ENCODE measurements at regions not wholly inside any gene's neighbourhood (a gene's known extent, or its start where the extent isn't known, plus 50 kb on each side); places are given as distances from the start of the nearest gene placed in this dataset.
A peak's percentile ranks its signal among the peaks of the same experiment; 100 is the strongest.

- no peak for DNase-seq
Measured at GRCh38 chr9:115966660-115967059, 186.9 kb upstream of the PAPPA start.

DNA sequence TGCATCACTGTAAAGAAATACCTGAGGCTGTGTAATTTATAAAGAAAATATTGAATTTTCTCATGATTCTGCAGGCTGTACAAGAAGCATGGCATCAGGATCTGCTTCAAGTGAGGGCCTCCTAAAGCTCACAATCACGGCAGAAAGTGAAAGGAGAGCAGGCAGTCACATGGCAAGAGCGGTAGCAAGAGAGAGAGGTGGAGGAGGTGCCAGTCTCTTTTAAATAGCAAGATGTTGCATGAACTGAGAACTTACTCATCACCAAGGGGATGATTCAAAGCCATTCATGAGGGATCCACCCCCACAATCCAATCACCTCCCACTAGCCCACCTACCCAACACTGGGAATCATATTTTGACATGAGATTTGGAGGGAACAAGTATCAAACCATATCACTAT lies 184.5 kb upstream of the PAPPA start:
- DNase-seq: no peak

- DNase-seq: no peak
Measured at GRCh38 chr9:115972362-115972761, 181.2 kb upstream of the PAPPA start.

GRCh38 chr9:115972843-115973595 lies 180.6 kb upstream of the PAPPA start:
- no peak for DNase-seq

GRCh38 chr9:115976781-115977180 lies 176.8 kb upstream of the PAPPA start:
- no peak for DNase-seq

DNA sequence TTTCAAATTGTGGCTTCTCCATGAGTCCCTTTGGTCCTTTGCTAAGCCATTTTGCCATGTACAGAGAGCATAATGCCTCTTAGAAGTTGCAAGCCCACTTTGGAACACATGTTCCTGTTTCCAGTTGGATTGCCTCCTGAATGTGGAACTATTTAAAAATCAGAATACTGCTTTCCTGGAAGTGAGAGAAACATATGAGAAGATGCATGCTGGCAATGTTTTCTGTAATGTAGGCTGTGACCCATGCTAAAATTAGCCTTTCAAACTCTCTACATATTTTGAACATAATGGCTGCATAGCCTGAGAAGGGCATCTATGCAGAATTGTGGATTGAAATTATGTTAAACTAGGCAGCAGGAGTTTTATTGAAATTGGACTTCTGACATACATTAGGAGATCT lies 175.5 kb upstream of the PAPPA start:
- no peak for DNase-seq

DNA sequence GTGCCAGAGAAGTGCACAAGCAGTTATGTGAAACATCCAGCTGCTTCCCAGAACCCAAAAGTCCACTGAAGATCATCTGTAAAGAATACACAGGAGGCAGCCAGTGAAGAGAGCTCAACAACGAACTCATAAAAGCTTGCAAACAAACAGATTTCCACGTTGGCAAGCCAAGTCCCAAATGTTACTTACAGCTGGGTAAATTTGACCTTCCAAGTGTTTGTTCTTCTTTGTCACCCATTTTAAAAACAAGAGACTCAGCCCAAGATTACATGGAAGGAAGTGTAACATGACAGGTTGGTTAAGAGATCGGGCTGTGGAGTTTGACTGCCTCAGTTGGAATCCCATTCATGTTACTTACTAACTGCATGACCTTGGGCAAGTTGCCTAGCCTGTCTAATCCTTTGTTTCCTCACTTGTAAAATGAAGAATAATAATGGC lies 174.9 kb upstream of the PAPPA start:
- DNase-seq: no peak

- no peak for DNase-seq
Measured at GRCh38 chr9:115980054-115980453, 173.5 kb upstream of the PAPPA start.

- no peak for DNase-seq
Measured at GRCh38 chr9:115980502-115980901, 173.1 kb upstream of the PAPPA start.

GRCh38 chr9:115980976-115981375 lies 172.6 kb upstream of the PAPPA start:
- DNase-seq: no peak

DNA sequence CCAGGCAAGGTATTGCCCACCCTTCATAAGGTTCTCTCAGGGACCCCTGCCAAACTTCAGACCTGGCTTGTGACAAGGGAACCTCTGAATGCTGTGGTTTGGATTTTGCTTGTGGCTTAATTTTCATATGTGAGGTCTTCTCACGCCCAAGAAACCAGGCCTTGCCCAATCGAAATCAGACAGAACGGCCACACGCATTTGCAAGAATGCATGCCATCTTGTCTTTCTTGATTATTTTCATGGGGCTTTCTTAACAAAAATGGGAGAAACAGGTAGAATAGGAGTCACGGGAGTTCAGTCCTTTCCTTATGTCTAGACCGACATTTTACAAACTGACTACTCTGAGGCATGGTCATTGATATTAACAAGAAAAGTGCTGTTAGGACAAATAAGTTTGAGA lies 170.2 kb upstream of the PAPPA start:
- DNase-seq: no peak

GRCh38 chr9:115985657-115986056 lies 167.9 kb upstream of the PAPPA start:
- DNase-seq: no peak

- DNase-seq: no peak
Measured at GRCh38 chr9:115986508-115986907, 167.1 kb upstream of the PAPPA start.

- no peak for DNase-seq
Measured at GRCh38 chr9:115988701-115989100, 164.9 kb upstream of the PAPPA start.

DNA sequence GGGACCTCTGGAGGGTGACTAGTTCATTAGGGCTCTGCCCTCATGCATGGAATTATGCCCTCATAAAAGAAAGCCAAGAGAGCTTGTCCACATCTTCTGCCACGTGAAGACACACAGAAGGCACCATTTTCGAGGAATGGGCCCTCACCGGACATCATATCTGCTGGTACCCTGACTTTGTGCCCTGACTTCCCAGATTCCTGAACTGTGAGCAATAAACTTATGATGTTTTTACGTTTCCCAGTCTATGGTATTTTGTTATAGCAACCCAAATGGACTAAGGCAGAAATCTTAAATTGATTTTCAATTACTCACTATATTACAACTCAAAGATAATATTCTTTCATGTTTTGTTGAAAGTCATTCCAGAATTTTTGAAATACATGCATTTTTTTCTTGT lies 163.8 kb upstream of the PAPPA start:
- DNase-seq: no peak

DNA sequence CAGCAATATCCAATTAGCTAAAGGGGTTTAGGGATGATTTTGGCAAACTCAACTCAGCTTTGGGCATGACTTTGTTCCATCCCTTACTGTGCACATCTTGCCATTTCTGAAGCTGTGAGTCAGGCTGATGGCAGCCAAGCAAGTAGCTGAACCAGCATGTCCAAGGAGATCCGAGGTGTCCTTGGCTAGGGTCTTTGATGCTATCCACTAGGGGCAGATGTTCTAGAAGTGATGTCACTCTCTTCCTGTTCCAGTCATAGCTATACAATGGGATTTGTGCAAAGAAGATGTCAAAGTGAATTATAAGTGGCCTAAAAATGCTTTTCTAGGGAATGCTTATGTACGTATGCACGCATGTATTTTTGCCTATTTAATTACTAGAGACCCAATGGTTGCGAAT lies 160.8 kb upstream of the PAPPA start:
- DNase-seq: no peak

DNA sequence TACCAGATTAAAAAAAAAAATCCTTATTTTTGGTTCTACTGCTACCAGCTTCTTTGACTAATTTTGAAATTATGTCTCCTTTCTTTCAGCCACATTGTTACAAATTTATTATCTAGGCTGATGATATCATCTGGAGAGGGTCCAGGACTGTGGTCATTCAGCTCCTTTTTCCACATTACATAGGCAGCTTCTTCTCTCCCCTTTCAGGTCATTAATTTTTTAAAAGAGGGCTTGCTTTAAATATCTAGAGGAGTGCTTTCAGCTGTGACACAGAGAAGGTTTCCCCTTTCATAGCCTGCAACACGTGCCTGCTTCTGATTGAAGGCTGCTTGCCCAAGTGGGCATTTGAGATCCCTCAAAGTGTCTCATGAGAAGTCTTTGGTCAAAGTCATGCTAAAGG lies 155.7 kb upstream of the PAPPA start:
- DNase-seq: no peak

DNA sequence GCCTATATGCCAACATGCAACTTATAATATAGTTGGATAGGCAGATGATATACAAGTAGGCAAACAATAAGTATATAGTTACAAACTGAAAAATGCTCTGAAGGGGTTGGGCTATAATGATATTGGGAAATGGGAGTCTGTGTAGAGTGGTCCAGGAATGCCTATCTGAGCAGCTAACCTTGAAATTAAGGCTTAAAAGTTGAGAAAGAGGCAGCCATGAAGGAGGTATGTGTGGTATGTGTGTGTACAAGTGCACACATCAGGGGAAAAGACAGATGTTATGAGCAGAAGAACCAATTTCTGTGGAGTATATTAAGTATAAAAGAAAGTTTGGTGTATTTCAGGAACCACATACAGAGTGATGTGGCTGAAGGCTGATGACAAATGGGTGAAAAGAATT lies 154.9 kb upstream of the PAPPA start:
- DNase-seq: no peak

DNA sequence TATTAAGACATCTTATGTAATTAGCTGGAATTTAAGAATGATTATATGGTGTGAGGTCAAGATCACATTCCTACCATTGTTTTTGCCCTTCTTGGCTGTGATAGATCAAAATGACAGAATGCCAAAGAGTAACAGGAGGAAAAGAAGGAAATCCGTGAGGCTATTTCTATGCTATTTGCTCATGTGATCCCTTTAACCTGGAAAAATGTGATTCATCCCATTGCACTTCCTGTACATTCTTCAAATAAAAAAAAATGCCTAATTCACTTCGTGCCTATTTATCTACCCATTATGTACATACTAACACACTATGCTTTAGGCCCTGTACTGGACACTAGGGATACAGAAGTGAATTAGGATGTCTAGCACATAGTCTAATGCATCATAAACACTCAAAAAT lies 154.1 kb upstream of the PAPPA start:
- DNase-seq: no peak

DNA sequence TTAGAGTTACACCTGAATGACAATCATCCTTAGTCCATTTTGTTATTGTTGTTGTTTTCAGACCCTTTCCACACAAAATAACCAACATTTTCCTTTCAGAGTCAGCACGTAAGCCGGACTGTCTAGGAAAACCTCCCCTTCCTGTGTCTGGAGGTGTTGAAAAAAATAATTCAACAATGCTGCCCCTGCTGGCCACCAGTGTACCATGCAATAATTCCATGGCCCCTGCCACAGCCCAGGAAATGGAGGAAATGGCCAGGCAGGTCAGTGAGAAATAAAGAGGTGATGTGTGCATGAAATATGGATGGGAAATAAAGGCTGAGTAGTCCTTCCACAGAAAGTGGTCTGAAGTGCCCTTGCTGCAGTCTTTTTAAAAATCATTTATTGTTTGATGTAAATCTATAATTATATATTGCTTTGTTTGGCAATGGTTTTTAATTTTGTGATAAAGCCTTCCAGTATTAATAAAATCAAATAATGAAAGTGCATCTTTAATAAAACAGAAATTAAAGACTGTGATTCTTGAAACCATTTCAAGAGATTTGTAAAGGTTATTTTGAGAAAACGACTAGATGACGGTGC lies 152.8 kb upstream of the PAPPA start:
- peak; percentile 12 for DNase-seq

DNA sequence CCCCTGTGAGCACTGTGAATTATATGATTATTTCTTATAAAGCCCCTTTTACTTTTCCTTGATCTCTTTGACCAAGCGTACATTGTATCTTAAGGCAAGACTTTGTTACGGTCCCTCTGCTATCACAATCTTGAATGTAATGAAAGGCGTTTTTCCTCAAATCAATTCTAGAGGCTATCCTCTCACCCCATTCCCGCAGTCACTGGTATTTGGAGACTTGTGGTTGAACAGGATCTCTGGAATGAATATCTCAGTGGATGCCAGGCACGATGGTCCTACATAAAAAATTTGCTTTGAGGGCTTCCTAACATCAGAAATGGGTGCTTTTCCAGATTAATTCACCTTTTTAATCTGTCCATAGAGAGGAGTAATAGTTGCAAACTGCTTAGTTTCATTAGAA lies 151.4 kb upstream of the PAPPA start:
- no peak for DNase-seq

- DNase-seq: no peak
Measured at GRCh38 chr9:116002624-116003023, 151.0 kb upstream of the PAPPA start.

- no peak for DNase-seq
Measured at GRCh38 chr9:116003397-116003796, 150.2 kb upstream of the PAPPA start.

DNA sequence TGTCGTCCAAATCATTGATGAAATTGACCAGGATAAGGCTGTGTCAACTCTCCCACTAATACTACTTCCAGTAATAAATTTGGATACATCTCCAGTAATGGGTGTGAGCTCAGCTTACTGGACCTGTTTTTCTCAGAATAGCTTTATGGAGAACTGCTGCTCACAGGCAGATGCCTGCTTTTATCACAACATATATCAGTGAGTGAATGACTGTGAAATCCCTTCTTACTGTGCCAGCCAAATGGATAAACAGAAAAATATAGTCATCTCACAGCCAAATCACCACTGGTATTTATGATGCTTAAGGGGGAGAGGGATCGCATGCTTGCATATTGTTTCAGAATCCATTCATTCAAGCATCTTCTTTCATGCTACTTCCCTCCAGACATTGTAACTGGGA lies 148.4 kb upstream of the PAPPA start:
- no peak for DNase-seq

- DNase-seq: no peak
Measured at GRCh38 chr9:116007824-116008223, 145.8 kb upstream of the PAPPA start.
